ENCODE measurements at regions not wholly inside any gene's neighbourhood (a gene's known extent, or its start where the extent isn't known, plus 50 kb on each side); places are given as distances from the start of the nearest gene placed in this dataset.

DNA sequence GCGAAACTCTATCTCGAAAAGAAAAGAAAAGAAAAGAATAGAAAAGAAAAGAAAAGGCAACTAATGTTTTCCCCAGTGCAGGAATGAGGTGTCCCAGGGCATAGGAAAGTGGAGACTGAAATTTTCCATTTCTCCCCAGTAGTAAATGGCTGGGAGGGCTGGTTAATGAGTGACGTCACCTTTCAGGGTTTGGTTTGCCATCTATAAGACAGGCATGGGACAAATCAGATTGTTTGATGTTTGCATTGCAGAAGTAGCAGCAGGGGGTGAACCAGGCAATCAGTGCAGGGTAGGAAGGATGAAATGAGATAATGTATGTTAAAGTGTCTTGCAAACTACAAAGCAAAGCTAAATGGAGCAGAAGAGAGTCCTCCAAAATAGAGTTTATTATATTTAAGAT lies 533.4 kb downstream of the PKHD1 start:
- ATAC-seq = no peak
- TF ChIP-seq ZNF70 (CRISPR knock-in tag; IDR thresholded peaks at IDR 0.05) = no peak
- no peak for TF ChIP-seq SNAI2 (CRISPR knock-in tag; IDR thresholded peaks at IDR 0.05)
- no peak for TF ChIP-seq ISL1 (CRISPR knock-in tag; IDR thresholded peaks at IDR 0.05)
- TF ChIP-seq, protein P1, sequence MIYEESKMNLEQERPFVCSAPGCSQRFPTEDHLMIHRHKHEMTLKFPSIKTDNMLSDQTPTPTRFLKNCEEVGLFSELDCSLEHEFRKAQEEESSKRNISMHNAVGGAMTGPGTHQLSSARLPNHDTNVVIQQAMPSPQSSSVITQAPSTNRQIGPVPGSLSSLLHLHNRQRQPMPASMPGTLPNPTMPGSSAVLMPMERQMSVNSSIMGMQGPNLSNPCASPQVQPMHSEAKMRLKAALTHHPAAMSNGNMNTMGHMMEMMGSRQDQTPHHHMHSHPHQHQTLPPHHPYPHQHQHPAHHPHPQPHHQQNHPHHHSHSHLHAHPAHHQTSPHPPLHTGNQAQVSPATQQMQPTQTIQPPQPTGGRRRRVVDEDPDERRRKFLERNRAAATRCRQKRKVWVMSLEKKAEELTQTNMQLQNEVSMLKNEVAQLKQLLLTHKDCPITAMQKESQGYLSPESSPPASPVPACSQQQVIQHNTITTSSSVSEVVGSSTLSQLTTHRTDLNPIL (CRISPR knock-in tag; IDR thresholded peaks at IDR 0.05; ENCODE audit: low read depth) = no peak
- no peak for TF ChIP-seq ESRRG (CRISPR knock-in tag; IDR thresholded peaks at IDR 0.05)
- TF ChIP-seq TCF4 (CRISPR knock-in tag; IDR thresholded peaks at IDR 0.05; ENCODE audit: borderline replicate concordance) = no peak

DNA sequence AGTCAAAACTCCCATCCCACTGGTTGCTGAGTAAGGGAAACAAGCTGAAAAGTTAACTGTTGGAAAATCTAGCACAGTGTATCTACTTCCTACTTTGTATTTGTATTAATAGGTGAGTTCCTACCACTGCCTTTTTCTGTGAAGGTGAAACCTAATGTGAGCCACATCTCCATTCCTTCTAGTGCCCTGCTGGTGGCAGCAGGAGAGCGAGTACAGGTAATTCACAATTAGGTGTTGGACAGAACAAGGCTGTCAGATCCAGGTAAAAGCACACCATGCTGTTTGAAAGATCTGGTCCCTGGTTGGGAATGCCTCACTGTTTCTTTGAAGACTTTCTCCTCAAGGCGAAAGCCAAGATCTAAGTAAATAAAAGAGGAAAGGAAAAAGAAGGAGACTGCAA lies 528.4 kb downstream of the PKHD1 start:
- TF ChIP-seq PPARA (CRISPR knock-in tag; IDR thresholded peaks at IDR 0.05; ENCODE audit: borderline replicate concordance) (no peak), OSR1 (CRISPR knock-in tag; IDR thresholded peaks at IDR 0.05) (no peak), RARB (CRISPR knock-in tag; IDR thresholded peaks at IDR 0.05) (no peak)
- no peak for ATAC-seq

DNA sequence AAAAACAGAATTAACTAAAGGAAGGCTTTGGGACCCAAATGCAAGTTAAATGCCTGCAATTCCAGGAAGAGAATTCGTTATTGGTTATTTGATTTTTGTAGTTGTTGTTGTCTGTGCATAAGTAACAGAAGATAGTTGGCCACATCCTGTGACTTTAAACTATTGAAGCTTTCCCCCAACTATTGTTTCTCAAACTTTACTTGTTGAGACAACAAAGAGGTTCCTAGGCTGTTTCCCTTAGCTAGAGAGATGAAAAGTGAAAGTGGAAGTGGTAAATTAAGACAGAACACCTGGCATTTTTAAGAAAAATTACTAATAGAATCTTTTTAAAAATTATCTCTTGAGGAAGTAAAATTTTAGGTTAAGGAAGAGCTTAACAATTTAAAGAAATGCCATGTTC lies 525.2 kb downstream of the PKHD1 start:
- no peak for ATAC-seq
- TF ChIP-seq, protein P2, sequence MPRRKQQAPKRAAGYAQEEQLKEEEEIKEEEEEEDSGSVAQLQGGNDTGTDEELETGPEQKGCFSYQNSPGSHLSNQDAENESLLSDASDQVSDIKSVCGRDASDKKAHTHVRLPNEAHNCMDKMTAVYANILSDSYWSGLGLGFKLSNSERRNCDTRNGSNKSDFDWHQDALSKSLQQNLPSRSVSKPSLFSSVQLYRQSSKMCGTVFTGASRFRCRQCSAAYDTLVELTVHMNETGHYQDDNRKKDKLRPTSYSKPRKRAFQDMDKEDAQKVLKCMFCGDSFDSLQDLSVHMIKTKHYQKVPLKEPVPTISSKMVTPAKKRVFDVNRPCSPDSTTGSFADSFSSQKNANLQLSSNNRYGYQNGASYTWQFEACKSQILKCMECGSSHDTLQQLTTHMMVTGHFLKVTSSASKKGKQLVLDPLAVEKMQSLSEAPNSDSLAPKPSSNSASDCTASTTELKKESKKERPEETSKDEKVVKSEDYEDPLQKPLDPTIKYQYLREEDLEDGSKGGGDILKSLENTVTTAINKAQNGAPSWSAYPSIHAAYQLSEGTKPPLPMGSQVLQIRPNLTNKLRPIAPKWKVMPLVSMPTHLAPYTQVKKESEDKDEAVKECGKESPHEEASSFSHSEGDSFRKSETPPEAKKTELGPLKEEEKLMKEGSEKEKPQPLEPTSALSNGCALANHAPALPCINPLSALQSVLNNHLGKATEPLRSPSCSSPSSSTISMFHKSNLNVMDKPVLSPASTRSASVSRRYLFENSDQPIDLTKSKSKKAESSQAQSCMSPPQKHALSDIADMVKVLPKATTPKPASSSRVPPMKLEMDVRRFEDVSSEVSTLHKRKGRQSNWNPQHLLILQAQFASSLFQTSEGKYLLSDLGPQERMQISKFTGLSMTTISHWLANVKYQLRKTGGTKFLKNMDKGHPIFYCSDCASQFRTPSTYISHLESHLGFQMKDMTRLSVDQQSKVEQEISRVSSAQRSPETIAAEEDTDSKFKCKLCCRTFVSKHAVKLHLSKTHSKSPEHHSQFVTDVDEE (CRISPR knock-in tag; IDR thresholded peaks at IDR 0.05) = no peak
- no peak for TF ChIP-seq TOX (CRISPR knock-in tag; IDR thresholded peaks at IDR 0.05; ENCODE audit: borderline replicate concordance)
- TF ChIP-seq ZNF70 (CRISPR knock-in tag; IDR thresholded peaks at IDR 0.05) = no peak
- TF ChIP-seq PPARA (CRISPR knock-in tag; IDR thresholded peaks at IDR 0.05; ENCODE audit: borderline replicate concordance) = no peak
- TF ChIP-seq ZFP30 (CRISPR knock-in tag; IDR thresholded peaks at IDR 0.05) = no peak
- no peak for TF ChIP-seq ZNF565 (CRISPR knock-in tag; conservative IDR thresholded peaks at IDR 0.05; ENCODE audit: low read depth)
- no peak for TF ChIP-seq ZC3H10 (CRISPR knock-in tag; IDR thresholded peaks at IDR 0.05)

All from SK-N-SH treated with all-trans-retinoic acid at 6 μM for 48 hours (cell line).